PC-9 (cell line): ENCODE measurements at regions not wholly inside any gene's neighbourhood (a gene's known extent, or its start where the extent isn't known, plus 50 kb on each side); places are given as distances from the start of the nearest gene placed in this dataset.

Experiments used
- EZH2 ChIP-seq: fragments of 200-600 bp; sonication (generic); IDR thresholded peaks from 2 replicates; pipeline ENCODE4 v1.8.0; 2017; ENCODE audit warnings: antibody characterized with exemption, low read depth
- TF ChIP-seq, protein P1 (sequence below): fragments of 200-600 bp; sonication (generic); conservative IDR thresholded peaks from 2 replicates; pipeline ENCODE4 v1.6.1; 2017; ENCODE audit warnings: mixed run types, antibody characterized with exemption, mild to moderate bottlenecking, moderate library complexity

DNA sequence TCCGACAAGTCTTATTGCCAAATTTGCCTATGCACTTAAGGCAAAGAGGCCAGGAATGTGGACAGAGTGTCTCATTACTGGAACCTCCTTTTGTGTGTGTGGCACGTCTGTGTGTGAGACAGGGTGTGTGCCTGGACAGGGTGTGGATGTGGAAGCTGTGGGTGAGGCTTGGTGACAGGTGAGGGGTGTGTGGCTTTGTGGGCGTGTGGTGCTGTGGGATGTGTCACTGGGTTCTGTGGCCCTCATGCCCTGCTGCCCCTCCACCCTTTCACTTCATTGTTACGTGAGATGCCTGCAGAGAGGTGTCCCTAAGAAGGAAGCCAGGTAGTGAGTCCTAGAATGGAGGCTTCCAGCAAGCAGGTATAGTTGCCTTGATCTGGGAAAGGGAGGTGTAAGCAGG lies 244.0 kb upstream of the CHRNA7 start:
- TF ChIP-seq, protein P1, sequence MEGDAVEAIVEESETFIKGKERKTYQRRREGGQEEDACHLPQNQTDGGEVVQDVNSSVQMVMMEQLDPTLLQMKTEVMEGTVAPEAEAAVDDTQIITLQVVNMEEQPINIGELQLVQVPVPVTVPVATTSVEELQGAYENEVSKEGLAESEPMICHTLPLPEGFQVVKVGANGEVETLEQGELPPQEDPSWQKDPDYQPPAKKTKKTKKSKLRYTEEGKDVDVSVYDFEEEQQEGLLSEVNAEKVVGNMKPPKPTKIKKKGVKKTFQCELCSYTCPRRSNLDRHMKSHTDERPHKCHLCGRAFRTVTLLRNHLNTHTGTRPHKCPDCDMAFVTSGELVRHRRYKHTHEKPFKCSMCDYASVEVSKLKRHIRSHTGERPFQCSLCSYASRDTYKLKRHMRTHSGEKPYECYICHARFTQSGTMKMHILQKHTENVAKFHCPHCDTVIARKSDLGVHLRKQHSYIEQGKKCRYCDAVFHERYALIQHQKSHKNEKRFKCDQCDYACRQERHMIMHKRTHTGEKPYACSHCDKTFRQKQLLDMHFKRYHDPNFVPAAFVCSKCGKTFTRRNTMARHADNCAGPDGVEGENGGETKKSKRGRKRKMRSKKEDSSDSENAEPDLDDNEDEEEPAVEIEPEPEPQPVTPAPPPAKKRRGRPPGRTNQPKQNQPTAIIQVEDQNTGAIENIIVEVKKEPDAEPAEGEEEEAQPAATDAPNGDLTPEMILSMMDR = no peak
- no peak for TF ChIP-seq EZH2
